ENCODE measurements at regions not wholly inside any gene's neighbourhood (a gene's known extent, or its start where the extent isn't known, plus 50 kb on each side); places are given as distances from the start of the nearest gene placed in this dataset.

DNA sequence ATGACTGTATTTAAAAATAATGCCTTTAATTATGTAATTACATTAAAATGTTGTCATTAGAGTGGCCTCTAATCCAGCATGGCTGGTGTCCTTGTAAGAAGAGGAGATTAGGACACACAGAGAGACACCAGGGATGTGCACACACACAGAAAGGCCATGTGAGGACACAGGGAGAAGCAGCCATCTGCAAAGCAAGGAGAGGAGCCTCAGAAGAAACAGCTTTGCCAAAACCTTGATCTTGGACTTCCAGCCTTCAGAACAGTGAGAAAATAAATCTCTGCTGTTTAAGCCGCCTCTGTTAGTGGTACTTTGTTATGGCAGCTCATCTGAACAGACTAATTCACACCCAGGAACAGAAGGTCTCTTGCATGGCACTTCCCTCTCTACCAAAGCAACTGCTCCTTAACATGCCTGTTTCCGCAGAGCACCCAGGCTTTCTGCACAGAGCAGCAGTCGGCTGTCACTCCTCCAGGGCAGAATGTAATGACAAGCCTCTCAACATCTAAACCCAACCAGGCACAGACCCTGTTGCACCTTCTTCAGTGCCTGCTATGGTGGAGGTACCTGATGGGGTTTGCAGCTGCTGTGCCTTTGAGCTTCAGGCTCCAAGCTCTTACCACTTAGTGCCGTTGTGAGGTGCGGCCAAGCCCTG, 377.7 kb downstream of the TDRD15 start:
- no peak for DNase-seq (ENCODE audit: low spot score)

DNA sequence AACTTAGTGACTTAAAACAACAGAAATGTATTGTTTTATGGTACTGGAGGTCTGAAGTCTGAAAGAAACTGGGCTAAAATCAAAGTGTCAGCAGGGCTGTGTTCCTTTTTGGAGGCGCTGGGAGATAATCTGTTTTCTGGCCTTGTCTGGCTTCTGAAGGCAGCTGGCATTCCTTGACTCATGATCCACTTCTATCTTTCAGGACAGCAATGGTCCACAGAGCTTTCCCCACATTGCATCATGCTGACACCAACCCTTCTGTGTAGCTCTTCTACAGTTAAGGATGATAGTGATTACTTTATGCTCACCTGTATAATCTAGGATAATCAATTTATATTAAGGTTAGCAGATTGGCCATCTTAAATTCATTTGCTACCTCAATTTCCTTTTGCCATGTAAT, 392.1 kb downstream of the TDRD15 start:
- DNase-seq (ENCODE audit: low spot score): no peak

DNA sequence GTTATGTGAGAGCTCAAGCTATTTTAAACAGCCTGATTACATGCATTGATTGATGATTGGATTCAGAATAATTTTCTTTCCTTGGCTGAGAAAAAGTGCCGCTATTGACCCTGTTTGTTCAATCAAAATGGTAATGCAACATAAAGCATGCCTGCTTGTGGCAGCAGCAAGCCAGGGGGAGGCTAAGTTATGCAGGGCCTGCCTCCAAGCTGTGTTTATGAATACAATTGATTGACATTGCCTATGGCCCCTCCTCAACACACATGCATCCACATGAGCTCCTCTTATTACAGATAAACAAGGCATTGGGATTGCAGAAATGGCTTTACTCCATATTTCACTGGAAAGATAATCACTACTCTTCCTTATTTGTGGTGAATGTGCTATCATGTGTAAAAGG, 395.6 kb downstream of the TDRD15 start:
- no peak for DNase-seq (ENCODE audit: low spot score)

DNA sequence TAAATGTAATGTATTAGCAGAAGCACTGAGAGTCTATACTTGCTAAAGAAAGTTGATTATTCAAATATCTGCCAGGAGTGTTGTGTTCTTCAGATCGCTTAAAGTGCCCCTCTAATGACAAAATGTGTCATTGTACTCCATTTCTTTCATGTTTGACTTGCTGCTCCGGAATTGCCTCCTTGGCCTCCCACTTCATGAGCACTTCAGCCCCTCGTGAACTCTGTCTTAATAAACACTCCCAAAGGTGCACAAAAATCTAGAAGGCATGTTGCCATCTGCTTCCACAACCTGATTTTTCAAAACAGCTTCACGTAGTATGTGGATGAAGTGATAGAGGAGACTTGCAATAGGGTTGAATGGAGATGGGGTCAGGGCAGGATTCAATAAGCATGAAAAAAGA, 396.1 kb downstream of the TDRD15 start:
- no peak for DNase-seq (ENCODE audit: low spot score)

DNA sequence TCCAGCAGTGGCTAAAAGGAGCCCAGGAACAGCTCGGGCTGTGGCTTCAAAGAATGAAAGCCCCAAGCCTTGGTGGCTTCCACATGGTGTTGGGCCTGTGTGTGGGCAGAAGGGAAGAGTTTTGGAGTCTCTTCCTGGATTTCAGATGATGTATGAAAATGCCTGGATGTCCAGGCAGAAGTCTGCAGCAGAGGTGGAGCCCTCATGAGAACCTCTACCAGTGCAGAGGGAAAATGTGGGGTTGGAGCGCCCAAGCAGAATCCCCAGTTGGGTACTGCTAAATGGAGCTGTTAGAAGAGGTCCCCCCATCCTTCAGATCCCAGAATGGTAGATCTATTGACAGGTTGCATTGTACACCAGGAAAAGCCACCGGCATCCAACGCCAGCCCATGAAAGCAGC, 412.1 kb downstream of the TDRD15 start:
- DNase-seq (ENCODE audit: low spot score): no peak

DNA sequence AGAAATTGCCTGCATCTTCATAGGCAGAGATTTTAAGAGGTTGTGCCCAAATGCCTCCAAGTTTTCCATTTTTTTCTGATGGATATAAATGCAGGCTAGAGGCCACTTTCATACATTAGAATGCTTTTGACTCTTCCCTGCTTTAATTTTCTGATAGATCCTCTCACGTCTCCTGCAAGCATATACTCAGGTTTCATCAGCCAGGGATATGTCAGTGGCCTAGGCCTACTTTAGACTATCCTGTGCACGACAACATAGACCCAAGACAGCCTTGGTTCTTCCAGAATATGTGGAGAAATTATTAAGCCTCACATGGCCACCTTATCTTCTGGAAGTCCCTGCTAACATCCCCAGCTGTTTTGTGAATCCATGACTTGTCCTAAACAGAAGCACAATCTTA, 415.9 kb downstream of the TDRD15 start:
- DNase-seq (ENCODE audit: low spot score): no peak

DNA sequence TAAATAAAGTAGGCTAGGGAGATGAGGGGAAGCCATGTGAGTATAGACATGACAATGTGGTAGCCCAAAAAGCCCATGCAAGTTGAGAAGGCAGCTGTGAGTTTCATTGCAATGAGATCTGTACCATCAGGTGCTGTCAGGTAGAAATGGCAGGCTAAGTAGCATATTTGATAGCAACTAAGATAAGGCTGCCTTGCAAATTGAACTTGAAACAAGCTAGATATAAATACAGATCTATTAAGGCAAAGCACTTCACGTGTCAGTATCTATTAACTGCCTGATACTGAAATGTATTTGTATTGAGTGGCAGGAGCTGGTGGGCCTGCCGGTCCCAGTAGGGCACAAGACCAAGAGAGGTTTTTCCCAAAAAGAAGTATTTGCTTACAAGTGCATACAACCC, 419.9 kb downstream of the TDRD15 start:
- DNase-seq (ENCODE audit: low spot score): no peak

DNA sequence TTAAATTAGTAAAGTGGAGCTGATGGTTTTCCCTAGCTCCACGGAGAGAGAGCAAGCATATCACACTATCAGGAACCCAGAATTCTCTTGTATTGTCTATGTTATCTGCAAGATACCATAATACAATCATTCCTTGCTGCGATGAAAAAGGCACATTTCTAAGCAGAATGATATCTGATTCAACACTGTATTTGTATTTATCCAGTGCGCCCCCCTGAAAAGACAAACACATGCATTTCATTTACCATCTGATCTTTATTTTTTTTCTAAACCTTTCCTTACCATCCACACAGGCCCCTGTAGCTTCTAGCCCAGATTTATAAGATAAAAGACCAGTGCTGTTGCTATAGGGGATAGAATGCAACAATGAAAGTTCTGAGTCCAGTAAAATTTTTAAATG, 420.6 kb downstream of the TDRD15 start:
- no peak for DNase-seq (ENCODE audit: low spot score)

DNA sequence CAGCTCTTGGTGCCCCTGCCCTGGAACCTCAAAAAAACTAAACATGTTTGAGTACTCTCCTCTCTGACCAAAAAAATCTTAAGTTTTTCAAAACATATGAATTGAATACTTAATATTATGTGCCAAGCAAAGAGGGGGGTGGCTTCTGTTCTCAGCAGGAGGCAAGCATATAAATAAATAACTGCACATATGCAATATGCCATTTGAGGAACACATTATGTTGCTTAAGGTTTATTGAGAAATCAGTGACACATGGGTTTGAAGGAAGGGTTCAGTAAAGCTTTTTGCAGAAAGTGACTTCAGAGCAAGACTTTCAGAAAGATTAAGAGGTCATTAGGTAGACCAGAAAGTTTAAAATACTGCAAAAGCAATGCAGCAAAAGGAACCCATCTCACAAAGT, 429.2 kb downstream of the TDRD15 start:
- DNase-seq (ENCODE audit: low spot score): no peak

DNA sequence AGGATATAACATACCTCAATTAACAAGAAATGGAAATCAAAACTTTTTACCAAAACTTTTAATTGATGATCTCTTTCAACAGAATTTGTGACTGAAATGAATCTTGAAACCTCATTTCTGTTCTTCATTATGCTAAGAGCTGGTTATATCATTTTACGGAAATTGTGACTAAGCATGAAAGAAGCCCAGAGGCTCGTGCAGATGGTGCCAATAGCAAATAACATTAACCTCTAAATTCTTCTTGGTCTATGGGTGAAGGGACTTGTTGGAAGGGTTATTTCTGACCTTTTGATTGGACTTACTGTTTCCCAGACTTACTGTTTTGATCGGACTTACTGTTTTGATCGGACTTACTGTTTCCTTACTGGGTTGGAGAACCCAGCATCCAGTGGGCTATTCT, 435.6 kb downstream of the TDRD15 start:
- no peak for DNase-seq (ENCODE audit: low spot score)

DNA sequence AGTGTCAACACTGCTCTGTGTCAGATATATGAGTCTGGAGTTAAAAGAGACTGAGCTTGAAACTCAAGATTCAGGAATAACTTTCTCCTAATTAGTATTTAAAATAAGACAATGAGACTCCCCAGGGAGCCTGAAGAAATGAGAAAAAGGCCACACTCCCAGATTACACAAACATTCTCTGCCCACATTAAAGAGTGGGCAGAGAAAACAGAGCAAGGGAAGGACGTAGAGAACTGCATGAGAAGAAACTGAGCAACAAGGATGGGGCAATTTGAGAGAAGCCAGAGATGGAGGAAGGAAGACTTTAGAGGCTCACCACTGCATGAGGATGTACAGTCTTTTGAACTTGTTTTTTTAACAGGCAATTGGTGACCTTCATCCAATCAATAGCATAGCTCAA, 438.2 kb downstream of the TDRD15 start:
- no peak for DNase-seq (ENCODE audit: low spot score)

DNA sequence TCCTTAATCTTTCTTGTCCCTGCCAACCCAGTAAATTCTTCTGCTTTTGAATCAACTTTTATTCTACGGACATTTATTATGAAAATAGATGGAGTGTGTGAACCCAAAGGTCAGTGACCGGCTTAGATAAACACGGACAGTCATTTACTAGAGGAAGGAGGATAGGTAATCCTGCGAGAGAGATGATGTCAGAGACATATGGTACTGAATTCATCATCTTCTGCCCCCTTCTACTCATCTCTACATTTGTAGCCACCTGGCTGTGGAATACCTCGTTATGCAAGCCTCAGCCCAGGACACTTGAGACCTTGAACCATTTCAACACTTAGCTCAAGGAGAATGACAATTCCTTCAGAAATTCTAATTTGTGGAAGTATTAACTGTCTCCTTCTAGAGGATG, 443.6 kb downstream of the TDRD15 start:
- no peak for DNase-seq (ENCODE audit: low spot score)

DNA sequence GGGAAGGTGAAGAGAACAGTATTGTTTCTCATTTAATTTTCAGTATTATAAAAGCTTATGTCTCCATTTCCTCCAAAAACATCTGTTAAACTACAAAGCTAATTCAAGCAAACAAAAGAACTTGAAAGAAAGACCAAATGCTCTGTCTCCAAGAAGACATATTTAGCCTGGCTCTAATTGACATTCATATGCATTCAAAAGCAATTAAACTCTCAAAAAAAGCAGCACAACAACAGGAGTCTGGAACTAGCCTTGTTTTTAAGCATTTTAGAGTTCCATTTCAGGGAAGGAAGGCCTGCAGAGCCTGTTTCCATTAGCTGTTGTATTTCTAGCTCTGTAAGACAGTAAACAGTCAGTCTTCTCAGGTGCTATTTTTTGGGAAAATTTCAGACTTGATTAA, 447.9 kb downstream of the TDRD15 start:
- DNase-seq (ENCODE audit: low spot score): no peak

DNA sequence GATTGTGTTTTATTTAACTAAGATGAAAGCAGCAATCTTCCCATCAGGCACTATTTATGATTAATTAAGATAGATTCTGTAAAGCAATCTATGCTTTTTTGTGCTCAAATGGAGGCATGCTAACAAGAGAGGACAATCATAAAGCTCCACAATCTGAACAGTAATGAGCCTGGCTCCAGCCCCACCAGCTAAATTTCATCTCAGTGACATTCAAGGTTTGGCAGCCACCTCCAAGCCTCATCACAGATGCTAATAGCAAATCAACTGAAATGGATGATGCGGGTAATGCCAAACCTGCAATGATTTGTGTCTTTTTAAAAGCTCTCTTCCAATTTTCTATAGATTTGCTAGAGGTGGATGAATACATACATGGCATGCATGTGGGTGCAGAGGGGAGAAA, 456.6 kb downstream of the TDRD15 start:
- no peak for DNase-seq (ENCODE audit: low spot score)

DNA sequence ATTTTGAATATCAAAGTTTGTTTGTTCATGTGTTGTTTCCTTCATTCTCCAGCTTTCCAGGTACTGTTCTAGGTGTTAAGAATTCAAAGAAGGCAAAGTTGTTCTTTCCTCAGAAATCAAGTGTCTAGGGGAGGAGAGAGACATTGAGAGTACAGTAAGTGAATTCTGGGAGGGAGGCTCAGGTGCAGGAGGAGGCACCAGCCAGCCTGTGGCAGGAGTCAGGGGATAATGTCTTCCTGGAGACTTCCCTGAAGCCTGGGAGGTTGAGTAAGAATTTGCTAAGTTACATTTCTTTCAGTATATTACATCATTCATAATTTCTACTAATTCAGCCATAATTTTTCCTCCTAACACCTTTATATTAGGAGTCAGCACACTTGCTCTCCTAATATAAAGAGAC, 462.1 kb downstream of the TDRD15 start:
- no peak for DNase-seq (ENCODE audit: low spot score)

DNA sequence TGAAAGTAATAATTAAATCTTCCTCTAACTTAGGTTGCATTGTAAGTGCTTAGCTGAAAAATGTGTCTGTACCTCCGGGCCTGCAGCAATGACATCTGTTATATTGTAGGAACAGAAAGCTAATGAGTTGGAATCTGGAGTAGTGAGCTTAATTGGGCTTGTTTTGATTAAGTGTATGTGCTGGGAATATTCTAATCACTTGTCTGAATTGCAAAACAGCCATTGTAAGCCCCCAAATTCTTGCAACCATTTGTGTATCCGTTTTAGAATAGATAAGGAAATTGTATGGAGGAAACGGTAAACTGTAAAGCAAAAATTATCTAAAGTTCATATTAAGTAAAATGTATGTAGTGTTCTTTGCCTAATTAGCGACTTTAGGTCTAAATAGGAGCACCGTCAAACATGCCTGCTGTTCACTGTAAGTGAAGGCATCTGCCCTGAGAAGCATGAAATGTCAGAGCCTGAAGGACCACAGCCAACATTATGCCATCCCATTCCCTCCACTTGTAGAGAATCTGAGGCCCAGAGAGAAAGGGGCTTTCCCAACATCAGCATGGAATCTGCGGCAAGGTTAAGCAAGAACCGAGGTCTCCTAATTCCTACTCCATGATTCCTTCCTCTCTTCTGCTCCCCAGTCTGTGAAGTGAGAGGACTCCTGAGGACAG, 466.4 kb downstream of the TDRD15 start:
- no peak for DNase-seq (ENCODE audit: low spot score)

DNA sequence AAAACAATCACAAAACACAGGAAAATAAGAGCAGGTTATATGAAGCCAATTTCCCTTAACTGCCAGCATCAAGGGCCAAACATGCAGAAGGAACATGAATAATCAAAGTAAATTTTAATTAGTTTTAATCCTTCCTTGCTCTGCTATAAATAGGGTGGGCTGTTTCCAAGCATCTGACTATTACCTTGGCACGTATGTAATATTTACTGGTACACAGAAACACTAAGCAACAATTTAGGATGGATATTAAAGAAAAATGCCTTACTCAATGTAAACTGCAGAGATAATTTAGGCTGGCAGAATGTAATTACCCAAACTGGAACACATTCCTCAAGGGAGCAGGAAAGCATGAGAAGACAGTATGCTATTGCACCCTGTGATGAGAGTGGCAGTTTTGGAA, 468.2 kb downstream of the TDRD15 start:
- no peak for DNase-seq (ENCODE audit: low spot score)

DNA sequence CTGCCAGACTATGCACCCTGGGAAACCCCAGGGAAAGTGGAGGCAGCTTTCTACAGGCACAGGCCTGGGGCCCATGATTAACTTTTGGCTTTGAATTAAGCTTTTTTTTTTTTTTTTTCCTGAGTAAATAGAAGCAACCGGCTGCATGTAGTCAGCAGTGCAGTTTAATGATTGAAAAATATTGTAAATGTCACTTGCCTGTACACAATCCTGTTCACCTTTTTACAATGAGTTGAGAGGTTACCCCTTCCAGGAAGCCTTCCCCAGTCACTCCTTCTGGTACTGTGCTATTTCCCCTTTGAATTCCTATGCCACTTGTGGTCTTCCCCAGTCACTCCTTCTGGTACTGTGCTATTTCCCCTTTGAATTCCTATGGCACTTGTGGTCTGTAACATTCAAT, 475.6 kb downstream of the TDRD15 start:
- DNase-seq (ENCODE audit: low spot score): no peak

DNA sequence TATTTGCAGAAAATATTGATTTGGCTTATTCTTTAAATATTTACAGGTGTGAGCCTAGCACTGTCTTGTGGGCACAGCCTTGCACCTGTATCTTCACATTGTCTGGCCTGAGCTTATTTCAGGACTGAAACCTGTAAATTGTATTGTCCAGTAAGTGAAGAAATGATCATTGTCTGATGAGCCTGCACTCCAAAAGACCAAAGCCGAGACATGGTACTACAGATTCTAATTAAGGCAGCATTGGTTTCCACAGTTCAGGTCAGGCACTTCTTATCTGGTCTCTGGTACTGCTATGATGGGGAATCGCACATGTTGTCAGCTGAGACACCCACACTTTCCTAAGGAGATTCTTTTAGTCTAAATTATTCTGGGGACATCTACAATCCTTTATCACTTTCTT, 479.0 kb downstream of the TDRD15 start:
- DNase-seq (ENCODE audit: low spot score): no peak

DNA sequence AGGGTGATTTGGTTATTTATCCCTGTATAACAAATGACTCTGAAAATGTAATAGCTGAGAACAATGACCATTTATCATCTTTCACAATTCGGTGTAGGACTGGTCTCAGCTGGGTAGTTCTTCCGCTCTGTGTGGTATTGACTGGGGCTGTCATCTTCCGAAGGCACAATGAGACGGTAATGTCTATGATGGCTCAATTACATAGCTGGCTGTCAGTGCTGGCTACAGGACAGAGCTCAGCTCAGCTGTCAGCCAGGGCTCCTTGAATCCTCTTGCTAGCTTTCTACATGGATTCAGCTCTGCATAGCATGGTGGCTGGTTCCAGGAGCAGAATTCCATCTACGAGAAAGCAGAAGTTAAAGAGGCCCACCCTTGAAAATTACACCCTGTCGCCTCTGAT, 483.8 kb downstream of the TDRD15 start:
- DNase-seq (ENCODE audit: low spot score): no peak

DNA sequence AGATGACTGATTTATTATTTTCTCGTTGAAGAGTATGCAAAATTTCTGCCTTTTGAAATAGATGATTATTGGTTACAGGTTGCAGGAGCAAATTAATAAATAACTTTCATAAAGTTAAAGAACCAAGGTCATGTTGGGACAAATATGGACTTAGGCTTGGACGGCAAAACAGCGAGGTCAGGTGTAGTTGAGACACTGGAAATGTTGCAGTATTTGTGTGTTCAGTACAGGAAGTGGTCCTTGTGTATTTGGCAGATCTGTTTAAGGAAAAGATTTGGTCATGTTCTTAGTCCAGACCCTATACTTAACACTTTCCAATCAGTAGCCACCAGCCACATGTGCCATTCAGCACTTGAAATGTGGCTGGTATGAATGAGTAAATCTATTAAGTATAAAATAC, 486.5 kb downstream of the TDRD15 start:
- DNase-seq (ENCODE audit: low spot score): no peak

DNA sequence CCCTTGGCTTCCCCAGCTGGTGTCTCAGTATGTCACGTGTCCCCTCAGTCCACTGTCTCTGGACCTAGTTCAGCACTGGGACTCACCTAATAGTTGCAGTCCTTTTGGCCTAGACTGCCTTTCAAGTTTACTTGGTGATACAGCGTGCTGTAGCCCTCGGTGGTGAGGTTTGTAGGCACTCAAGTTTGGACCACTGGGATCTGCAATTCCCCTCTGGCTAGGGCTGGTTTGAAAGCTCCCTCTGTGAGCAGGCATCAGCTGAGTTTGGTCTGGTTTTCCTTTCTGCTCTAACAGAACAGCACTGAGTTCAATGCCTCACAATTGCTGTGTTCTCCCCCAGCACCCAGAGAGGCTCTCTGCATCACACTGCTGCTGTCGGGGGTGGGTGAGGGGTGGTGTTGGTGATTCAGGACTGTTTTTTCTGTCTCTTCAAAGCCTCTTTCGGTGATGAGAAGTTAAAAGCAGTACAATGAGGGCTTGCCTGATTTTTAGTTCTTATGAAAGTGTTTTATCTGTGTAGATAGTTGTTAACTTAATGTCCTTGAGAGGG, 494.2 kb downstream of the TDRD15 start:
- DNase-seq (ENCODE audit: low spot score): no peak

DNA sequence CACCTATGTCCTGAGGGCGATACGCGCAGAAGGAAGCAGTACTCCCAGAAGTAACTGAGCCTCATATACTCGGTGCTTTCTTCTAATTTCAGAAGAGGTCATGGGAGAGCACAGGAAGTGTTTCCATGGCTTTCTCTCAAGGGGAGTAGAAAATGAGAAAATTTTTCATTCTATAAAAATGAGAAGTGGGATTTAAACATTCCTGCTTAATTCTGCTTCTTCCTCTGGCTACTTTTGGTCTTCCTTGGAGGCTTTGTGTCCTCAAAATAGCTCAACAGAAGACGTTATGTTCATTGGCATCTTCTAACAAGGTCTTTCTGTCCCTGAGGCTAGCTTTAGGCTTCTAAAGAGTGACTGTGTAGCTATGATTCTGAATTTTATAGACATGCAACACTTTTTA, 497.0 kb downstream of the TDRD15 start:
- DNase-seq (ENCODE audit: low spot score): no peak

DNA sequence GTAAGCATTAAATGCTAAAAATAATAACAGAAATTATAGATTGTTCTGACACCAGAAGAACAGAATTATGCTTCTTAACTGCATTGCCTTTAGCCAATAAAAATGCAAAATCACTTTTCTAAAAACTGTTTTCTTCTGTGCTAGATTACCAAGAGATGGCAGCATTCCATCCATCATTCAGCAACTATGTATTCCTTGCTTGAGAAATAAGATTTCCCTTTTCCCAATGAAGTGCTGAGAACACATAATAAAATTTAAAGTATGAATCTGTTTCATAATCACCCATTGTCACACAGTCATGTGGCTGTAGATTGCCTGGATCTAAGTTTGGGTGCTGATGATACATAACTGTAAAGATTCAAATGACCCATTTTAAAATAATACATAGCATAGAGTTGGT, 504.2 kb downstream of the TDRD15 start:
- DNase-seq (ENCODE audit: low spot score): no peak

Data from germinal center (tissue), 1 donor.